Activated CD4-positive, alpha-beta T cell treated with anti-CD3 and anti-CD28 coated beads, Interleukin-10, Interleukin-2, amounts not matched to agents 100 ng/mL and 50 ng/mL, durations not matched to agents 16 hours and 8 hours (primary cell): ENCODE measurements at regions not wholly inside any gene's neighbourhood (a gene's known extent, or its start where the extent isn't known, plus 50 kb on each side); places are given as distances from the start of the nearest gene placed in this dataset.

ENCODE experiments used
- DNase-seq: peaks from one replicate; pipeline ENCODE4 v3.0.0-alpha.2; 2020

DNA sequence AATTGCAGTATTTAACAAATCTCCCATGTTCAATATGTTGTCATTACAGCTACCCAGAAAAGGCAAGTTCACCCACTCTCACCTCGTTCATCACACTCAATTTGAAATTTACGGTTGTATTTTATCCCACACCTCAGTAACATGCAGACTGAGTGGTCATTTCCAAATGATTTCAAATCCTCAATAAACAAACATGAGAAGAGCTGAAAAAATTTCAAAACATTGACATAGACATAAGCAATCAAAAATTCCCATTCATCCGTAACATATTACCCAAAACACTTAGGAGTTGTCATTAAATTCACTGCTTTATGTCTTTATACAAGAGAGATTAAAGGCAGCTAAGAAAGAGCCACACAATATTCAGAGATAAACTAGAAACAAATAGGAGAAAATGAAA, 61.7 kb upstream of the NEBL start:
- no peak for DNase-seq

DNA sequence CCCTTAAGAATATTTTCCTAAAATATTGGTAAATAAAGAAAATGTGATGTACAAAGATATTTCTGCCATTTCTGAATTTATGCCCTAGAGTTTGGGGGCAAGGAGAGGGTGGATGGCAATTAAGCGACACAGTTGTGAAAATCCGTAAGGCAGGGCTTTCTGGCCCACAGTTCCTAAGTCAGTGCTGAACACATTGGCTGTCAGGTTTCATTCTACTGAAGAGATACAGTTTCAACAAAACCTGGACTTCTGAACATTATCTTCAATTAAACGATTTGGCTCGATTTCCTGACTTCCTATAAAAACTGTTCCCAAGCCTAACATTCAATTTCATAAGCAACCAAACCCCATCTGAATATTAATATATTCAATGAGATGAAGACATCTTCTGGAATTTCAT, 61.1 kb upstream of the NEBL start:
- DNase-seq = no peak

DNA sequence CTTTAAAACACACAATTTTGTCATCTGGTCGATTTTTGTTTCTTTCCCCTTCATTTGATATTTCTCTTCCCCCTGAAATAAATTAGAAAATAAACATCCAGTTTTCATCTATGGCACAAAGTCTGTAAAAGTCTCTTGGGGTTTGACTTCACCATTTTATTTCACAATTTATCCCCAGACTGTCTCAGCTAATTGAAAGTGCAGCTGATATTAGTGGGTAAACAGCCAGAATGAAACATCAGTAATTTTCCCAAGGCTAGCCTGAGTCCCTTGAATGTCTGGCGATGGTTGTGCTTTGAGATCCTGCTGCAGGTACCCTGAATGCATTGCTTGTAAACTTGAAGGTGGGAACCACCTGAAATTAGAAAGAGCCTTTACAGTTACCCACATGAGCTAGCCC, 60.6 kb upstream of the NEBL start:
- no peak for DNase-seq

DNA sequence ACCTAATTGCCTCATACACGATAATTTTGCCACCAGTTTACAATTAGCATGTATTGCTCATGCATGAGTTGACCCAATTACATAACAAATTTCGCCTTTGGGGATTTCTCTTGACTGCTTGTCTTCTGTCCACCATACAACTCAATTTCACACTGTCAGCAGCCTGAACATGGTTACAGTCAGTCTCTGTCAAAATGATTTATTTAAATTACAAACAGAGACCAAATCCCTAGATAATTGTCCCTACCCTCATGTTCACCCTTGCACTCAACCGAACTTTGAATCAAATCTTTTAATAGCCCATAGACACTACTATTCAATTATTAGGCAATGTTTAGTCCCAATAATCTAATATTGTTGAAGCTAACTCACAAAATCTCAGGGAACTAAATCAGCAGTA, 59.7 kb upstream of the NEBL start:
- DNase-seq = no peak

DNA sequence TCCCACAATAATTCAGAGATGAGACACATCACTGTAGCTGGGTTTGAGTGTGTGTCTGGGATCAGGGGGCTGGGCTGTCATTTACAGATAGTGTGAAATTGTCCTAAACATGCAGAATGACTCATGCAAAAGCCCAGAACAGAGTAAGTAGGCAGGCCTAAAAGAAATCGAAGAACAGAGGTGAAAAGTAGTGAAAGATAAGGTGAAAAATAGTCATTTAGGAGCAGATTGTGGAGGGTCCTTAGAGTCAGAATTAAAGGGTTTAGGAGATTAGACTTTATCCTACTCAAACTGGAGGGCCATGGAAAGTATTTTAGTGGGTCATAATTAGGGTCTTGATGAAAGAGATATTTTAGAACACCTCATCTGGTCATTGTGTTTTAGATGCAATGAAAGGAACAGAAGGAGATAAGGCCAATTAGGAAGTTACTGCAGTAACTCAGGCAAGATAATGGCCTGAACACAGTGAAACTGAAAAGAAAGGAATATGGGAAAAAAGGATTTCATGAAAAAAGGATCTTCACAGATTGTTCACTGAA, 58.3 kb upstream of the NEBL start:
- DNase-seq = no peak

DNA sequence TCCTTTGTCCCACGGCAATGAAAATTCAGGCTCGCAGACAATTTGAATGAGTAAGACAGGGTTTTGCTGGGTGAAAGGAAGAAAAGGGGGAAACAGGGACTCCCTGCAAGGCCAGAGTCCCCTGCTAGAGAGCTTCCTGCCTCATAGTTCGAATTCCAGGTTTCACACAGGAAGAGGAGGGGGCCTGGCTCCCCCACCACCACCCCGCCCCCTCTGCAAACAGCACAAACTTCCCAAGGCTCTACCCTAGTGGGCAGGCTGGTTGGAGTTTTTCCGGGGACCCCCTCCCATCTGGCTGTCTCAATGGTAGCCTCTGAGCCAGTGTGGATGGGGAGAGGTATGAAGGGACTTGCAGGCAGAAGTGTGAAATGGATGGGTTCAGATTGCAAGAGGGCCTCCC, 57.4 kb upstream of the NEBL start:
- DNase-seq = no peak

DNA sequence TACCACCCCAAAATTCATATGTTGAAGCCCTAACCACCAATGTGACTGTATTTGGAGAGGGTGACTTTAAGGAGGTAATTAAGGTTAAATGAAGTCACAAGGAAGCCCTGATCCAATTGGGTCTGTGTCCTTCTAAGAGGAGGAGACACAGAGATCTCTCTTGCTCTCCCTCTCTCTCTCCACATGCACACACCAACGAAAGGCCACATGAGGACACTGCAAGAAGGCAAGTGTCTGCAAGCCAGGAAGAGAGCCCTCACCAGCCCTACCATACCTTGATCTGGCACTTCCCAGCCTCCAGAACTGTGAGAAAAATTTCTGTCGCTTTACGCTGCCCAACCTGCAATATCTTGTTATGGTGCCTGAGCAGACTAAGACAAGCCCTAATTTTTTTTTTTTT, 56.0 kb upstream of the NEBL start:
- DNase-seq = no peak

DNA sequence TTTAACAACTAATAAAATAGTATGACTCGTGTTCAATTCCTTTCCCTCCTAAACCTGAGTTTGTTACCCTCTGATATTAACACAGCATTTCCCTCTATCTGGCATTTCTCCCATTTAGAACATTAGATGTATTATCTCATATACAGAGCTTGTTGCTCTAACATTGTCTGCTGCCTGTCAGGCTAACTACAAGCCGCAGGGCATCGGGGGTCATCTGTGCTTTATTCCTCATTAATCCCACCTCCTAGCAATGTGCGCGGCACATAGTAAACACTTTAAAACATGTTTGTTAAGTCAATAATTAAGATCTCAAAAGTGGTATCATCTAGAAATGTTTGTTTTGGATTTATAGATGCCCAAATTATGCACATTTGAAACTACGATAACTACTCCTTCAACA, 52.9 kb upstream of the NEBL start:
- no peak for DNase-seq

DNA sequence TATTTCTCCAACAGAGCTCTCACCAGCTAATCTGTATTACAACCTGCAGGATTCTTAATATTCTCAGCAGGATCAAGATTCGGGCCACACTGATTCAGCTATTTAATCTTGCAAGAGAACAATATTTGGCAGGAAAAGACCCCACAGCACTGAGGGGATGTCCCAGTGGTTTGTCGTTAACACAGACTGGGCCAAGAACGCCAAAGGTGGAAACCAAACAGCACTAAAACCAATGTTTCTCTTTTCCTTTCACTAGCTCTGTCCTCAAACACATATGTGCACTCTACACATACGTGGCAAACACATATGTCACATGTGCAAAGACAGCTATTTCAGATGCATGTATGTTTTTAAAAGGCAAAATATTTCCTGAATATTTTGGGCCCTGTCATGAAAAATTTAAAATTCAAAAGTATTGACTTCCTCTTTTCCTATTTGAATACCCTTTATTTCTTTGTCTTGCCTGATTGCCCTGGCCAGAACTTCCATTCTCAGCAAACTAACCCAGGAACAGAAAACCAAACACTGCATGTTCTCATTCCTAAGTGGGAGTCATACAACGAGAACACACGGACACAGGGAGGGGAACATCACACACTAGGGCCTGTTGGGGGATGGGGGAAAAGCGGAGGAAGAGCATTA, 51.7 kb upstream of the NEBL start:
- no peak for DNase-seq
